CD4-positive, alpha-beta memory T cell (primary cell): ENCODE measurements at regions not wholly inside any gene's neighbourhood (a gene's known extent, or its start where the extent isn't known, plus 50 kb on each side); places are given as distances from the start of the nearest gene placed in this dataset.

Source experiments
- CTCF ChIA-PET: fragments of 350-600 bp; sonication (Branson Sonifier 250); formaldehyde crosslinking; loops from one replicate; lab custom pipeline; 2021; ENCODE audit warnings: inconsistent platforms; ENCODE audit not compliant: partially characterized antibody; lab: Charles Lee
- POLR2A ChIA-PET: fragments of 350-600 bp; sonication (Branson Sonifier 250); formaldehyde crosslinking; loops from one replicate; lab custom pipeline; 2021; ENCODE audit not compliant: partially characterized antibody; lab: Charles Lee
- DNase-seq, 5 donors: peaks; one replicate each; pipeline versions ENCODE4 v3.0.0 to v3.0.0-alpha.2; 2020 to 2022; ENCODE audit warnings: mixed read lengths in 1 of 5
- H3K27ac ChIP-seq: one replicate; pipeline ENCODE4 v1.7.0; 2013; ENCODE audit warnings: low read depth, low read length
- H3K27me3 ChIP-seq: 2 replicates; pipeline ENCODE4 v1.7.0; 2013; ENCODE audit warnings: mild to moderate bottlenecking, low read length, moderate library complexity; ENCODE audit not compliant: insufficient read depth
- H3K36me3 ChIP-seq: 2 replicates; pipeline ENCODE4 v1.7.0; 2013; ENCODE audit warnings: mild to moderate bottlenecking, low read length, moderate library complexity; ENCODE audit not compliant: insufficient read depth
- H3K4me1 ChIP-seq: 2 replicates; pipeline ENCODE4 v1.7.0; 2013; ENCODE audit warnings: mild to moderate bottlenecking, low read length, moderate library complexity; ENCODE audit not compliant: insufficient read depth
- H3K4me3 ChIP-seq, 2 donors: one replicate each; pipeline ENCODE4 v1.7.0; 2013; ENCODE audit warnings: low read length in 2 of 2, mild to moderate bottlenecking in 1 of 2
- H3K9me3 ChIP-seq, 2 donors: one replicate each; pipeline ENCODE4 v1.7.0; 2013; ENCODE audit warnings: low read length in 2 of 2, control low read depth in 1 of 2; ENCODE audit not compliant: control insufficient read depth in 1 of 2
- H3K27ac Mint-ChIP-seq, 7 donors: one replicate each; pipeline ENCODE4 v1.8.0; 2020 to 2021; ENCODE audit warnings: mixed read lengths in 7 of 7, mild to moderate bottlenecking in 6 of 7, inconsistent platforms in 3 of 7, moderate library complexity in 3 of 7
- H3K27me3 Mint-ChIP-seq, 2 donors: one replicate each; pipeline ENCODE4 v1.8.0; 2020 to 2021; ENCODE audit warnings: mixed read lengths in 2 of 2
- H3K36me3 Mint-ChIP-seq, 2 donors: one replicate each; pipeline ENCODE4 v1.8.0; 2020 to 2021; ENCODE audit warnings: mixed read lengths in 2 of 2, inconsistent platforms in 1 of 2, mild to moderate bottlenecking in 1 of 2
- H3K4me1 Mint-ChIP-seq, 4 donors: one replicate each; pipeline ENCODE4 v1.8.0; 2020 to 2021; ENCODE audit warnings: mixed read lengths in 4 of 4, mild to moderate bottlenecking in 1 of 4
- H3K4me3 Mint-ChIP-seq, 8 donors: one replicate each; pipeline ENCODE4 v1.8.0; 2020 to 2021; ENCODE audit warnings: mixed read lengths in 8 of 8, mild to moderate bottlenecking in 7 of 8, moderate library complexity in 6 of 8, inconsistent platforms in 3 of 8
- H3K9me3 Mint-ChIP-seq, 8 donors: one replicate each; pipeline ENCODE4 v1.8.0; 2020 to 2021; ENCODE audit warnings: mixed read lengths in 8 of 8, mild to moderate bottlenecking in 5 of 8, inconsistent platforms in 3 of 8, moderate library complexity in 1 of 8
- intact Hi-C: fragments of 100-400 bp; cut with micrococcal nuclease; formaldehyde crosslinking; loops from one replicate; pipeline ENCODE4 v1.15.1; 2023

- Histone ChIP-seq H3K4me3 (no peak overlapping the region), H3K9me3 (no peaks in the 10 kb centered on the region), H3K4me1 (no peaks in the 10 kb centered on the region), H3K27ac (no peak overlapping the region), H3K27me3 (no peaks in the 10 kb centered on the region), H3K36me3 (no peaks in the 10 kb centered on the region)
- DNase-seq = no peak
- ChIA-PET CTCF (no interaction called here), POLR2A (no interaction called here)
- intact Hi-C loops = no loop called here
- Mint-ChIP-seq H3K9me3 (peaks cover 0 to 9% (median 1%) of the 10 kb centered on the region in 8 donors), H3K27me3 (peaks cover 0 to 2% of the 10 kb centered on the region in 2 donors), H3K36me3 (no peaks in the 10 kb centered on the region), H3K4me3 (no peak overlapping the region), H3K4me1 (no peaks in the 10 kb centered on the region), H3K27ac (no peak overlapping the region)
Measured at GRCh38 chr15:96750361-96750760, 419.9 kb downstream of the NR2F2 start.

GRCh38 chr15:96756146-96756545 lies 425.6 kb downstream of the NR2F2 start:
- intact Hi-C loops = no loop called here
- Mint-ChIP-seq H3K9me3 (peaks cover 0 to 11% (median 4%) of the 10 kb centered on the region in 8 donors), H3K27ac (no peak overlapping the region), H3K36me3 (no peaks in the 10 kb centered on the region), H3K4me1 (no peaks in the 10 kb centered on the region), H3K27me3 (no peaks in the 10 kb centered on the region), H3K4me3 (no peak overlapping the region)
- no peak overlapping the region for H3K27ac ChIP-seq
- H3K9me3 ChIP-seq = no peaks in the 10 kb centered on the region
- CTCF ChIA-PET = no interaction called here
- H3K27me3 ChIP-seq = no peaks in the 10 kb centered on the region
- no peaks in the 10 kb centered on the region for H3K4me1 ChIP-seq
- H3K4me3 ChIP-seq = no peak overlapping the region
- DNase-seq = no peak
- no peaks in the 10 kb centered on the region for H3K36me3 ChIP-seq
- POLR2A ChIA-PET = no interaction called here

GRCh38 chr15:96756656-96757055 lies 426.2 kb downstream of the NR2F2 start:
- Mint-ChIP-seq H3K27ac (no peak overlapping the region), H3K27me3 (no peaks in the 10 kb centered on the region), H3K4me3 (no peak overlapping the region), H3K4me1 (no peaks in the 10 kb centered on the region), H3K36me3 (no peaks in the 10 kb centered on the region), H3K9me3 (peaks cover 0 to 11% (median 4%) of the 10 kb centered on the region in 8 donors)
- Histone ChIP-seq H3K27ac (no peak overlapping the region), H3K4me3 (no peak overlapping the region), H3K9me3 (no peaks in the 10 kb centered on the region), H3K36me3 (no peaks in the 10 kb centered on the region), H3K27me3 (no peaks in the 10 kb centered on the region), H3K4me1 (no peaks in the 10 kb centered on the region)
- CTCF ChIA-PET = no interaction called here
- no peak for DNase-seq
- POLR2A ChIA-PET = no interaction called here
- intact Hi-C loops = no loop called here

- H3K27ac Mint-ChIP-seq = no peak overlapping the region
- no peaks in the 10 kb centered on the region for H3K36me3 Mint-ChIP-seq
- H3K27me3 ChIP-seq = no peaks in the 10 kb centered on the region
- H3K9me3 ChIP-seq = no peaks in the 10 kb centered on the region
- no peak overlapping the region for H3K4me3 Mint-ChIP-seq
- no peak overlapping the region for H3K27ac ChIP-seq
- DNase-seq = no peak
- H3K9me3 Mint-ChIP-seq = peaks cover 0 to 11% (median 2%) of the 10 kb centered on the region in 8 donors
- H3K36me3 ChIP-seq = no peaks in the 10 kb centered on the region
- no peaks in the 10 kb centered on the region for H3K4me1 ChIP-seq
- H3K4me3 ChIP-seq = no peak overlapping the region
- ChIA-PET CTCF (no interaction called here), POLR2A (no interaction called here)
- no peaks in the 10 kb centered on the region for H3K4me1 Mint-ChIP-seq
- intact Hi-C loops = no loop called here
- H3K27me3 Mint-ChIP-seq = no peaks in the 10 kb centered on the region
Measured at GRCh38 chr15:96762566-96762965, 432.1 kb downstream of the NR2F2 start.

- H3K4me3 ChIP-seq = no peak overlapping the region
Measured at GRCh38 chr15:96764501-96764900, 434.0 kb downstream of the NR2F2 start.

GRCh38 chr15:96764946-96765345 lies 434.4 kb downstream of the NR2F2 start:
- no peaks in the 10 kb centered on the region for H3K9me3 ChIP-seq
- H3K4me1 ChIP-seq = no peaks in the 10 kb centered on the region
- Mint-ChIP-seq H3K4me1 (no peaks in the 10 kb centered on the region), H3K27me3 (no peaks in the 10 kb centered on the region), H3K4me3 (no peak overlapping the region), H3K9me3 (peaks cover 0 to 5% (median 1%) of the 10 kb centered on the region in 8 donors), H3K36me3 (no peaks in the 10 kb centered on the region), H3K27ac (no peak overlapping the region)
- H3K27ac ChIP-seq = no peak overlapping the region
- ChIA-PET CTCF (no interaction called here), POLR2A (no interaction called here)
- H3K4me3 ChIP-seq = no peak overlapping the region
- intact Hi-C loops = no loop called here
- no peak for DNase-seq
- no peaks in the 10 kb centered on the region for H3K27me3 ChIP-seq
- H3K36me3 ChIP-seq = no peaks in the 10 kb centered on the region

More at GRCh38 chr15:96764501-96764900, 434.0 kb downstream of the NR2F2 start:
- Mint-ChIP-seq H3K4me3 (no peak overlapping the region), H3K36me3 (no peaks in the 10 kb centered on the region), H3K4me1 (no peaks in the 10 kb centered on the region), H3K9me3 (peaks cover 0 to 7% (median 1%) of the 10 kb centered on the region in 8 donors), H3K27ac (no peak overlapping the region), H3K27me3 (no peaks in the 10 kb centered on the region)
- H3K27ac ChIP-seq = no peak overlapping the region
- ChIA-PET POLR2A (no interaction called here), CTCF (no interaction called here)
- H3K36me3 ChIP-seq = no peaks in the 10 kb centered on the region
- H3K27me3 ChIP-seq = no peaks in the 10 kb centered on the region
- H3K9me3 ChIP-seq = no peaks in the 10 kb centered on the region
- DNase-seq = no peak
- H3K4me1 ChIP-seq = no peaks in the 10 kb centered on the region
- intact Hi-C loops = no loop called here

- H3K27me3 Mint-ChIP-seq = no peaks in the 10 kb centered on the region
- H3K27ac ChIP-seq = no peak overlapping the region
- no peak overlapping the region for H3K27ac Mint-ChIP-seq
- ChIA-PET CTCF (no interaction called here), POLR2A (no interaction called here)
- no peaks in the 10 kb centered on the region for H3K9me3 ChIP-seq
- H3K4me1 Mint-ChIP-seq = no peaks in the 10 kb centered on the region
- no peak for DNase-seq
- peaks cover 0 to 9% (median 4%) of the 10 kb centered on the region in 8 donors for H3K9me3 Mint-ChIP-seq
- intact Hi-C loops = no loop called here
- H3K27me3 ChIP-seq = no peaks in the 10 kb centered on the region
- H3K4me3 Mint-ChIP-seq = no peak overlapping the region
- H3K4me3 ChIP-seq = no peak overlapping the region
- no peaks in the 10 kb centered on the region for H3K36me3 Mint-ChIP-seq
- H3K4me1 ChIP-seq = no peaks in the 10 kb centered on the region
- H3K36me3 ChIP-seq = no peaks in the 10 kb centered on the region
Measured at GRCh38 chr15:96766366-96766765, 435.9 kb downstream of the NR2F2 start.
